ENCODE measurements at regions not wholly inside any gene's neighbourhood (a gene's known extent, or its start where the extent isn't known, plus 50 kb on each side); places are given as distances from the start of the nearest gene placed in this dataset.

GRCh38 chr15:100829457-100829856, 50.2 kb upstream of the ALDH1A3 start:
- TF ChIP-seq, protein P1, sequence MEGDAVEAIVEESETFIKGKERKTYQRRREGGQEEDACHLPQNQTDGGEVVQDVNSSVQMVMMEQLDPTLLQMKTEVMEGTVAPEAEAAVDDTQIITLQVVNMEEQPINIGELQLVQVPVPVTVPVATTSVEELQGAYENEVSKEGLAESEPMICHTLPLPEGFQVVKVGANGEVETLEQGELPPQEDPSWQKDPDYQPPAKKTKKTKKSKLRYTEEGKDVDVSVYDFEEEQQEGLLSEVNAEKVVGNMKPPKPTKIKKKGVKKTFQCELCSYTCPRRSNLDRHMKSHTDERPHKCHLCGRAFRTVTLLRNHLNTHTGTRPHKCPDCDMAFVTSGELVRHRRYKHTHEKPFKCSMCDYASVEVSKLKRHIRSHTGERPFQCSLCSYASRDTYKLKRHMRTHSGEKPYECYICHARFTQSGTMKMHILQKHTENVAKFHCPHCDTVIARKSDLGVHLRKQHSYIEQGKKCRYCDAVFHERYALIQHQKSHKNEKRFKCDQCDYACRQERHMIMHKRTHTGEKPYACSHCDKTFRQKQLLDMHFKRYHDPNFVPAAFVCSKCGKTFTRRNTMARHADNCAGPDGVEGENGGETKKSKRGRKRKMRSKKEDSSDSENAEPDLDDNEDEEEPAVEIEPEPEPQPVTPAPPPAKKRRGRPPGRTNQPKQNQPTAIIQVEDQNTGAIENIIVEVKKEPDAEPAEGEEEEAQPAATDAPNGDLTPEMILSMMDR (IDR thresholded peaks at IDR 0.05) = no peak
- FAIRE-seq (no peak), DNase-seq (no peak), ATAC-seq (no peak)
- 31 to 35% methylated on average over 1 of the region's 1 CpG for WGBS, 2 donors
- no peaks in the 10 kb centered on the region for H3K27me3 ChIP-seq
- no peaks in the 10 kb centered on the region for H3K4me1 ChIP-seq
- no peak overlapping the region for H3K27ac ChIP-seq
- no peak overlapping the region for H3K4me3 ChIP-seq
- intact Hi-C loops (cut with DNase I) = no loop called here
- no peaks in the 10 kb centered on the region for H3K9me3 ChIP-seq
- H3K36me3 ChIP-seq = no peaks in the 10 kb centered on the region

Data from pancreas (tissue), 10 donors.